Chondrocyte (in vitro differentiated cells): ENCODE measurements at regions not wholly inside any gene's neighbourhood (a gene's known extent, or its start where the extent isn't known, plus 50 kb on each side); places are given as distances from the start of the nearest gene placed in this dataset.

Experiments used
- DNase-seq: peaks from one replicate; pipeline ENCODE4 v3.0.0; 2021; ENCODE audit warnings: mixed read lengths, low spot score
- H3K27ac Mint-ChIP-seq: one replicate; pipeline ENCODE4 v1.8.0; 2021; ENCODE audit warnings: mild to moderate bottlenecking, moderate library complexity, mixed read lengths; ENCODE audit not compliant: unreplicated experiment
- H3K27me3 Mint-ChIP-seq: 2 replicates; pipeline ENCODE4 v1.8.0; 2021; ENCODE audit warnings: low read depth, mixed read lengths
- H3K36me3 Mint-ChIP-seq: 2 replicates; pipeline ENCODE4 v1.8.0; 2021; ENCODE audit warnings: low read depth, mixed read lengths
- H3K4me1 Mint-ChIP-seq: 2 replicates; pipeline ENCODE4 v1.8.0; 2021; ENCODE audit warnings: low read depth, mild to moderate bottlenecking, mixed read lengths
- H3K4me3 Mint-ChIP-seq: one replicate; pipeline ENCODE4 v1.8.0; 2021; ENCODE audit warnings: mild to moderate bottlenecking, moderate library complexity, mixed read lengths; ENCODE audit not compliant: unreplicated experiment
- H3K9me3 Mint-ChIP-seq: 2 replicates; pipeline ENCODE4 v1.8.0; 2021; ENCODE audit warnings: low read depth, mixed read lengths
- CTCF ChIP-seq: fragments of 200-600 bp; sonication (generic); IDR thresholded peaks from 2 replicates; pipeline ENCODE4 v1.5.0; 2021; ENCODE audit warnings: antibody characterized with exemption, mild to moderate bottlenecking, moderate library complexity

GRCh38 chr11:115965767-115966504, 461.7 kb upstream of the CADM1 start:
- Mint-ChIP-seq H3K36me3 (peaks cover 12% of the 10 kb centered on the region), H3K27ac (no peak overlapping the region), H3K4me3 (no peak overlapping the region), H3K4me1 (peaks cover 23% of the 10 kb centered on the region), H3K9me3 (peaks cover 18% of the 10 kb centered on the region), H3K27me3 (peaks cover 7% of the 10 kb centered on the region)
- TF ChIP-seq CTCF, result no peak
- no peak for DNase-seq

GRCh38 chr11:115964091-115964490, 459.9 kb upstream of the CADM1 start:
- peaks cover 5% of the 10 kb centered on the region for H3K36me3 Mint-ChIP-seq
- no peak overlapping the region for H3K4me3 Mint-ChIP-seq
- H3K9me3 Mint-ChIP-seq, result peaks cover 9% of the 10 kb centered on the region
- peaks cover 23% of the 10 kb centered on the region for H3K4me1 Mint-ChIP-seq
- H3K27ac Mint-ChIP-seq, result no peak overlapping the region
- no peak for TF ChIP-seq CTCF
- H3K27me3 Mint-ChIP-seq, result peaks cover 9% of the 10 kb centered on the region
- no peak for DNase-seq

GRCh38 chr11:115963156-115963555, 458.9 kb upstream of the CADM1 start:
- peaks cover 3% of the 10 kb centered on the region for H3K9me3 Mint-ChIP-seq
- H3K4me1 Mint-ChIP-seq, result peaks cover 23% of the 10 kb centered on the region
- no peak overlapping the region for H3K27ac Mint-ChIP-seq
- no peak overlapping the region for H3K4me3 Mint-ChIP-seq
- no peak for TF ChIP-seq CTCF
- H3K27me3 Mint-ChIP-seq, result peaks cover 18% of the 10 kb centered on the region
- peaks cover 2% of the 10 kb centered on the region for H3K36me3 Mint-ChIP-seq
- no peak for DNase-seq

GRCh38 chr11:115961159-115962003, 457.2 kb upstream of the CADM1 start:
- no peak for TF ChIP-seq CTCF
- DNase-seq, result no peak
- no peaks in the 10 kb centered on the region for H3K36me3 Mint-ChIP-seq
- H3K27me3 Mint-ChIP-seq, result peaks cover 20% of the 10 kb centered on the region
- H3K4me3 Mint-ChIP-seq, result no peak overlapping the region
- H3K4me1 Mint-ChIP-seq, result peaks cover 23% of the 10 kb centered on the region
- H3K9me3 Mint-ChIP-seq, result no peaks in the 10 kb centered on the region
- H3K27ac Mint-ChIP-seq, result no peak overlapping the region

GRCh38 chr11:115959081-115959486, 454.9 kb upstream of the CADM1 start:
- Mint-ChIP-seq H3K9me3 (no peaks in the 10 kb centered on the region), H3K27me3 (peaks cover 20% of the 10 kb centered on the region), H3K27ac (no peak overlapping the region), H3K4me3 (no peak overlapping the region), H3K36me3 (no peaks in the 10 kb centered on the region), H3K4me1 (peaks cover 8% of the 10 kb centered on the region)
- TF ChIP-seq CTCF, result no peak
- no peak for DNase-seq
